Neural progenitor cell (in vitro differentiated cells): ENCODE measurements at regions not wholly inside any gene's neighbourhood (a gene's known extent, or its start where the extent isn't known, plus 50 kb on each side); places are given as distances from the start of the nearest gene placed in this dataset.
A peak's percentile ranks its signal among the peaks of the same experiment; 100 is the strongest.

Source experiments
- DNase-seq: peaks from one replicate; pipeline ENCODE4 v3.0.0-alpha.2; 2016; ENCODE audit warnings: low spot score
- H2AFZ ChIP-seq: fragments of 200-600 bp; sonication (generic); replicated peaks from 2 replicates; pipeline ENCODE4 v1.6.1; 2016; ENCODE audit warnings: antibody characterized with exemption
- H3F3A ChIP-seq: fragments of 200-600 bp; sonication (generic); 2 replicates; pipeline ENCODE4 v1.6.1; 2016; ENCODE audit warnings: antibody characterized with exemption, low read depth
- H3K27ac ChIP-seq: fragments of 200-600 bp; sonication (generic); 2 replicates; pipeline ENCODE4 v1.5.1; 2016; ENCODE audit warnings: mild to moderate bottlenecking
- H3K27me3 ChIP-seq: fragments of 200-600 bp; sonication (generic); 2 replicates; pipeline ENCODE4 v1.6.1; 2016; ENCODE audit warnings: mild to moderate bottlenecking, moderate library complexity
- H3K36me3 ChIP-seq: fragments of 200-600 bp; sonication (generic); 2 replicates; pipeline ENCODE4 v1.5.1; 2016
- H3K4me1 ChIP-seq: fragments of 200-600 bp; sonication (generic); 2 replicates; pipeline ENCODE4 v1.6.1; 2016; ENCODE audit warnings: mixed run types
- H3K4me2 ChIP-seq: fragments of 200-600 bp; sonication (generic); 2 replicates; pipeline ENCODE4 v1.6.1; 2016
- H3K4me3 ChIP-seq: fragments of 200-600 bp; sonication (generic); 2 replicates; pipeline ENCODE4 v1.5.1; 2016
- H3K79me2 ChIP-seq: fragments of 200-600 bp; sonication (generic); 2 replicates; pipeline ENCODE4 v1.6.1; 2016; ENCODE audit warnings: low read depth
- H3K9ac ChIP-seq: fragments of 200-600 bp; sonication (generic); 2 replicates; pipeline ENCODE4 v1.6.1; 2016
- H3K9me3 ChIP-seq: fragments of 200-600 bp; sonication (generic); 2 replicates; pipeline ENCODE4 v1.5.1; 2016; ENCODE audit warnings: low read depth
- H4K20me1 ChIP-seq: fragments of 200-600 bp; sonication (generic); 2 replicates; pipeline ENCODE4 v1.6.1; 2016; ENCODE audit warnings: low read depth
- H3K27ac Mint-ChIP-seq: 3 replicates; pipeline ENCODE4 v1.8.0; 2021; ENCODE audit warnings: mixed read lengths
- H3K27me3 Mint-ChIP-seq: 2 replicates; pipeline ENCODE4 v1.8.0; 2022; ENCODE audit warnings: low read depth, mild to moderate bottlenecking, inconsistent platforms, moderate library complexity, mixed read lengths; ENCODE audit not compliant: insufficient read depth
- H3K36me3 Mint-ChIP-seq: 3 replicates; pipeline ENCODE4 v1.8.0; 2021; ENCODE audit warnings: mixed read lengths
- H3K4me1 Mint-ChIP-seq: 3 replicates; pipeline ENCODE4 v1.8.0; 2021; ENCODE audit warnings: mixed read lengths
- H3K4me3 Mint-ChIP-seq: 3 replicates; pipeline ENCODE4 v1.8.0; 2021; ENCODE audit warnings: mild to moderate bottlenecking, moderate library complexity, mixed read lengths
- H3K9me3 Mint-ChIP-seq: 3 replicates; pipeline ENCODE4 v1.8.0; 2020; ENCODE audit warnings: mixed read lengths
- EZH2 ChIP-seq: fragments of 200-600 bp; sonication (generic); IDR thresholded peaks from 2 replicates; pipeline ENCODE4 v1.6.1; 2017; ENCODE audit warnings: antibody characterized with exemption, mild to moderate bottlenecking, moderate library complexity
- EZH2phosphoT487 ChIP-seq: fragments of 200-600 bp; sonication (generic); IDR thresholded peaks from 2 replicates; pipeline ENCODE4 v1.6.1; 2017; ENCODE audit warnings: antibody characterized with exemption
- TF ChIP-seq, protein P1 (sequence below): fragments of 200-600 bp; sonication (generic); IDR thresholded peaks from 2 replicates; pipeline ENCODE4 v1.5.1; 2017; ENCODE audit warnings: antibody characterized with exemption, mild to moderate bottlenecking

DNA sequence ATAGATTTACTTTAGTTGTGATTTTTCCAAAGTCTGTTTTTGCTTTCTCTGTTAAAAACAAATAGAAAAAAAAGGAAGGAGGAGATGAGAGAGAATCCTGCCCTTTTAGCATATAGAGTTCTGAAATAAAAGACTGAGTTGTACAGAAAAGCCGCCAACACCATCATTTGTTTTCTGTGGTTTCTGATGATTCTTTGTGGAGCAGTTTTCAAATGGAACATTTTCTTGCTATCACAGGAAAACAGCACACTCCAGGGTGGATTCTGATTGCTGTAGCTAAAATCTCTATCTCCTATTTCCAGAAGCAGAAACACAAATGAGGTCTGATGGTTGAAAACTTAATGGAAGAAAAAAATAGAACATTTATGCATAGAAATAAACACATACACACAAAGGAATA lies 144.6 kb upstream of the L3MBTL4 start:
- Mint-ChIP-seq H3K27ac (peak overlapping the region; percentile 15), H3K27me3 (peaks cover 5% of the 10 kb centered on the region), H3K36me3 (no peaks in the 10 kb centered on the region), H3K4me1 (peaks cover 56% of the 10 kb centered on the region), H3K4me3 (peak overlapping the region; percentile 17), H3K9me3 (peaks cover 3% of the 10 kb centered on the region)
- Histone ChIP-seq H3K27me3 (no peaks in the 10 kb centered on the region), H2AFZ (no peak overlapping the region), H3F3A (peaks cover 64% of the 10 kb centered on the region), H3K4me1 (peaks cover 50% of the 10 kb centered on the region), H3K4me3 (no peak overlapping the region), H4K20me1 (no peaks in the 10 kb centered on the region), H3K4me2 (no peak overlapping the region), H3K79me2 (no peaks in the 10 kb centered on the region), H3K9me3 (no peaks in the 10 kb centered on the region), H3K9ac (no peak overlapping the region), H3K36me3 (no peaks in the 10 kb centered on the region), H3K27ac (no peak overlapping the region)
- TF ChIP-seq, protein P1, sequence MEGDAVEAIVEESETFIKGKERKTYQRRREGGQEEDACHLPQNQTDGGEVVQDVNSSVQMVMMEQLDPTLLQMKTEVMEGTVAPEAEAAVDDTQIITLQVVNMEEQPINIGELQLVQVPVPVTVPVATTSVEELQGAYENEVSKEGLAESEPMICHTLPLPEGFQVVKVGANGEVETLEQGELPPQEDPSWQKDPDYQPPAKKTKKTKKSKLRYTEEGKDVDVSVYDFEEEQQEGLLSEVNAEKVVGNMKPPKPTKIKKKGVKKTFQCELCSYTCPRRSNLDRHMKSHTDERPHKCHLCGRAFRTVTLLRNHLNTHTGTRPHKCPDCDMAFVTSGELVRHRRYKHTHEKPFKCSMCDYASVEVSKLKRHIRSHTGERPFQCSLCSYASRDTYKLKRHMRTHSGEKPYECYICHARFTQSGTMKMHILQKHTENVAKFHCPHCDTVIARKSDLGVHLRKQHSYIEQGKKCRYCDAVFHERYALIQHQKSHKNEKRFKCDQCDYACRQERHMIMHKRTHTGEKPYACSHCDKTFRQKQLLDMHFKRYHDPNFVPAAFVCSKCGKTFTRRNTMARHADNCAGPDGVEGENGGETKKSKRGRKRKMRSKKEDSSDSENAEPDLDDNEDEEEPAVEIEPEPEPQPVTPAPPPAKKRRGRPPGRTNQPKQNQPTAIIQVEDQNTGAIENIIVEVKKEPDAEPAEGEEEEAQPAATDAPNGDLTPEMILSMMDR: no peak
- no peak for TF ChIP-seq EZH2
- DNase-seq: no peak

DNA sequence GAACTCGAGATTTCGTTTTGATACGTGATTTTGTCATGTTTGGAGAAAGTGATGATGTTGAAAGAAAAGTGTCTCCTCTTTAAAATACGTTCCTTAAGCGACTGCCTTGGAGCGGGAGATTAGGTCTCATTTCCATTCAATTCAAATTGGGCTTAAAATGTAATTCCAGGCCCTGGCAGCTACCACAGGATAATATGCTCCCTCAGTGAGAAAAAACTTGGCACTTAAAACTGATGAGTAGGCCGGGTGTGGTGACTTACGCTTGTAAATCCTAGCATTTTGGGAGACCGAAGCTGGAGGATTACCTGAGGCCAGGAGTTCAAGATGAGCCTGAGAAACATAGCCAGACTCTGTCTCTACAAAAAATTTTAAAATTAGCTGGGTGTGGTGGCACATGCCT lies 146.3 kb upstream of the L3MBTL4 start:
- H3K27me3 Mint-ChIP-seq: peaks cover 5% of the 10 kb centered on the region
- H3K27ac Mint-ChIP-seq: no peak overlapping the region
- no peaks in the 10 kb centered on the region for H3K79me2 ChIP-seq
- H3K4me3 ChIP-seq: no peak overlapping the region
- H3K27me3 ChIP-seq: no peaks in the 10 kb centered on the region
- TF ChIP-seq EZH2 (no peak), EZH2phosphoT487 (no peak)
- TF ChIP-seq, protein P1: no peak
- no peak overlapping the region for H3K9ac ChIP-seq
- peaks cover 3% of the 10 kb centered on the region for H3K9me3 Mint-ChIP-seq
- H3K9me3 ChIP-seq: no peaks in the 10 kb centered on the region
- H3K36me3 Mint-ChIP-seq: no peaks in the 10 kb centered on the region
- H4K20me1 ChIP-seq: no peaks in the 10 kb centered on the region
- H3K4me1 ChIP-seq: peaks cover 60% of the 10 kb centered on the region
- peak; percentile 19 for DNase-seq
- H3K36me3 ChIP-seq: no peaks in the 10 kb centered on the region
- H3K4me3 Mint-ChIP-seq: no peak overlapping the region
- H3K27ac ChIP-seq: no peak overlapping the region
- no peak overlapping the region for H3K4me2 ChIP-seq
- peaks cover 56% of the 10 kb centered on the region for H3K4me1 Mint-ChIP-seq
- H3F3A ChIP-seq: peaks cover 73% of the 10 kb centered on the region
- no peak overlapping the region for H2AFZ ChIP-seq

DNA sequence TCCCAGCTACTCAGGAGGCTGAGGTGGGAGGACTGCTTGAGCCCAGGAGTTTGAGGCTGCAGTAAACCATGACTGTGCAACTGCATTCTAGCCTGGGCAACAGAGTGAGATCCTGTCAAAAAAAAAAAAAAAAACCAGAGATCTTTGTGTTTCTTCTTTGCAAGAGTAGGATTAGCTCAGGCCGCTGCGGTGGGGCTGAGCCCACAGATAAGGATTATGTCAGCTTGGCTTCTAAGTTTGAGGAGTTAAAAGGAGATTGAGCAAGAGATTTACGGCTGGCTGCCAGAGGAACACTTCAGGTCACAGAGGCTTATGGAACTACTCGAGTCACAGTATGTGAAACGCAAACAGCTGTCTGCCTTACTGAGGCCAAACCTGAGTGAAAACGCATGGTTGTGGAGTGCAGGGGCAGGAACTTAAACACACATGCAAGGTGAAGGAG lies 146.7 kb upstream of the L3MBTL4 start:
- H3K9me3 ChIP-seq: no peaks in the 10 kb centered on the region
- H3K27me3 ChIP-seq: no peaks in the 10 kb centered on the region
- Mint-ChIP-seq H3K4me3 (no peak overlapping the region), H3K4me1 (peaks cover 59% of the 10 kb centered on the region), H3K27me3 (peaks cover 5% of the 10 kb centered on the region), H3K36me3 (no peaks in the 10 kb centered on the region), H3K9me3 (peaks cover 3% of the 10 kb centered on the region), H3K27ac (peak overlapping the region; percentile 34)
- H3K9ac ChIP-seq: no peak overlapping the region
- no peaks in the 10 kb centered on the region for H3K36me3 ChIP-seq
- H3K4me3 ChIP-seq: no peak overlapping the region
- TF ChIP-seq EZH2 (no peak), EZH2phosphoT487 (no peak)
- TF ChIP-seq, protein P1: no peak
- peak; percentile 82 for DNase-seq
- H3K79me2 ChIP-seq: no peaks in the 10 kb centered on the region
- H3K4me2 ChIP-seq: peak overlapping the region; percentile 46
- H3K27ac ChIP-seq: peak overlapping the region; percentile 94
- H3F3A ChIP-seq: peaks cover 73% of the 10 kb centered on the region
- peaks cover 62% of the 10 kb centered on the region for H3K4me1 ChIP-seq
- no peaks in the 10 kb centered on the region for H4K20me1 ChIP-seq
- no peak overlapping the region for H2AFZ ChIP-seq
